ENCODE measurements at regions not wholly inside any gene's neighbourhood (a gene's known extent, or its start where the extent isn't known, plus 50 kb on each side); places are given as distances from the start of the nearest gene placed in this dataset.

GRCh38 chr10:129321727-129322126, 145.3 kb upstream of the MGMT start:
- H3K36me3 ChIP-seq (ENCODE audit: control insufficient read depth in 4 of 4, insufficient read depth in 4 of 4, low read length in 4 of 4) = no peaks in the 10 kb centered on the region
- no peak overlapping the region for H3K4me3 ChIP-seq
- H3K4me1 ChIP-seq (ENCODE audit: control insufficient read depth in 5 of 5, insufficient read depth in 5 of 5, low read length in 5 of 5) = no peaks in the 10 kb centered on the region
- TF ChIP-seq CTCF (IDR thresholded peaks at IDR 0.05; ENCODE audit: control extremely low read depth, extremely low read depth) = no peak
- no peak overlapping the region for H3K27ac ChIP-seq (ENCODE audit: low read depth in 1 of 2, low read length in 1 of 2)
- DNase-seq = no peak
- H3K9me3 ChIP-seq (ENCODE audit: control insufficient read depth in 4 of 4, insufficient read depth in 3 of 4, low read length in 3 of 4) = peaks cover 0 to 4% (median under 1%) of the 10 kb centered on the region in 4 donors
- no peak overlapping the region for H3K9ac ChIP-seq (ENCODE audit: insufficient read depth in 1 of 2, low read length in 2 of 2)
- H3K27me3 ChIP-seq (ENCODE audit: control insufficient read depth in 3 of 3, insufficient read depth in 3 of 3, low read length in 2 of 3) = peaks cover 0 to 16% (median 10%) of the 10 kb centered on the region in 3 donors
- ATAC-seq (ENCODE audit: insufficient read depth, low FRiP score) = no peak
- 89 to 93% methylated on average over 10 of the region's 10 CpGs for WGBS, 2 donors

- no peak overlapping the region for H3K27ac ChIP-seq (ENCODE audit: low read depth in 1 of 2, low read length in 1 of 2)
- no peaks in the 10 kb centered on the region for H3K4me1 ChIP-seq (ENCODE audit: control insufficient read depth in 5 of 5, insufficient read depth in 5 of 5, low read length in 5 of 5)
- H3K9me3 ChIP-seq (ENCODE audit: control insufficient read depth in 4 of 4, insufficient read depth in 3 of 4, low read length in 3 of 4) = no peaks in the 10 kb centered on the region
- H3K36me3 ChIP-seq (ENCODE audit: control insufficient read depth in 4 of 4, insufficient read depth in 4 of 4, low read length in 4 of 4) = no peaks in the 10 kb centered on the region
- H3K9ac ChIP-seq (ENCODE audit: insufficient read depth in 1 of 2, low read length in 2 of 2) = no peak overlapping the region
- DNase-seq (no peak), ATAC-seq (ENCODE audit: insufficient read depth, low FRiP score) (no peak)
- no peak overlapping the region for H3K4me3 ChIP-seq
- TF ChIP-seq CTCF (IDR thresholded peaks at IDR 0.05; ENCODE audit: control extremely low read depth, extremely low read depth) = no peak
- WGBS, 2 donors = 55 to 71% methylated on average over 13 of the region's 13 CpGs
- H3K27me3 ChIP-seq (ENCODE audit: control insufficient read depth in 3 of 3, insufficient read depth in 3 of 3, low read length in 2 of 3) = peaks cover 0 to 18% (median 10%) of the 10 kb centered on the region in 3 donors
Measured at GRCh38 chr10:129322933-129323820, 143.9 kb upstream of the MGMT start.

- TF ChIP-seq CTCF (IDR thresholded peaks at IDR 0.05; ENCODE audit: control extremely low read depth, extremely low read depth) = no peak
- DNase-seq = no peak
- H3K9me3 ChIP-seq (ENCODE audit: control insufficient read depth in 4 of 4, insufficient read depth in 3 of 4, low read length in 3 of 4) = no peaks in the 10 kb centered on the region
- no peaks in the 10 kb centered on the region for H3K4me1 ChIP-seq (ENCODE audit: control insufficient read depth in 5 of 5, insufficient read depth in 5 of 5, low read length in 5 of 5)
- H3K27ac ChIP-seq (ENCODE audit: low read depth in 1 of 2, low read length in 1 of 2) = no peak overlapping the region
- ATAC-seq (ENCODE audit: insufficient read depth, low FRiP score) = no peak
- H3K27me3 ChIP-seq (ENCODE audit: control insufficient read depth in 3 of 3, insufficient read depth in 3 of 3, low read length in 2 of 3) = peaks cover 0 to 18% (median 10%) of the 10 kb centered on the region in 3 donors
- 79 to 89% methylated on average over 4 of the region's 4 CpGs for WGBS, 2 donors
- H3K4me3 ChIP-seq = no peak overlapping the region
- H3K36me3 ChIP-seq (ENCODE audit: control insufficient read depth in 4 of 4, insufficient read depth in 4 of 4, low read length in 4 of 4) = no peaks in the 10 kb centered on the region
- no peak overlapping the region for H3K9ac ChIP-seq (ENCODE audit: insufficient read depth in 1 of 2, low read length in 2 of 2)
Measured at GRCh38 chr10:129323879-129324278, 143.2 kb upstream of the MGMT start.

Data from lung (tissue), 11 donors.